Transverse colon (tissue), 4 donors: ENCODE measurements at regions not wholly inside any gene's neighbourhood (a gene's known extent, or its start where the extent isn't known, plus 50 kb on each side); places are given as distances from the start of the nearest gene placed in this dataset.
"Not testable (repeated sequence)": the region's sequence is repeated elsewhere in the genome, so short reads cannot be mapped to it uniquely, and the experiment has no call there.

ENCODE experiments used
- DNase-seq: peaks from one replicate; pipeline ENCODE4 v3.0.0-alpha.2; 2019
- H3K27ac ChIP-seq, 4 donors: fragments of 200-600 bp; sonication (generic); 2 replicates each; pipeline ENCODE4 v1.5.1; 2016 to 2018; ENCODE audit warnings: inconsistent platforms in 4 of 4
- H3K27me3 ChIP-seq: fragments of 200-600 bp; sonication (generic); 2 replicates; pipeline ENCODE4 v1.5.1; 2017; ENCODE audit warnings: inconsistent platforms
- H3K36me3 ChIP-seq, 4 donors: fragments of 200-600 bp; sonication (generic); 2 replicates each; pipeline ENCODE4 v1.5.1; 2017 to 2019; ENCODE audit warnings: inconsistent platforms in 4 of 4
- H3K4me1 ChIP-seq, 4 donors: fragments of 200-600 bp; sonication (generic); 2 replicates each; pipeline ENCODE4 v1.5.1; 2017 to 2020; ENCODE audit warnings: inconsistent platforms in 4 of 4
- H3K4me3 ChIP-seq, 4 donors: fragments of 200-600 bp; sonication (generic); 1 replicate in 1 of 4; 2 replicates in 3 of 4; pipeline versions ENCODE4 v1.5.1 to v1.6.1; 2017 to 2019; ENCODE audit warnings: inconsistent platforms in 4 of 4
- H3K9me3 ChIP-seq, 2 donors: fragments of 200-600 bp; sonication (generic); 2 replicates each; pipeline ENCODE4 v1.5.1; 2017 to 2019; ENCODE audit warnings: inconsistent platforms in 2 of 2
- EP300 ChIP-seq: sonication (generic); formaldehyde crosslinking; IDR thresholded peaks from one replicate; pipeline ENCODE4 v1.6.1; 2017; ENCODE audit warnings: antibody characterized with exemption, low read depth
- POLR2A ChIP-seq: fragments of 450-650 bp; IDR thresholded peaks from one replicate; pipeline ENCODE4 v1.6.1; 2016; ENCODE audit warnings: antibody characterized with exemption, mild to moderate bottlenecking, moderate library complexity
- POLR2AphosphoS5 ChIP-seq, 3 donors: sonication (generic); formaldehyde crosslinking; IDR thresholded peaks; one replicate each; pipeline ENCODE4 v1.6.1; 2016; ENCODE audit warnings: antibody characterized with exemption in 3 of 3
- WGBS, 2 donors: methylation state at CpG; one replicate each; pipeline ENCODE4 v1.1.5; 2018; ENCODE audit warnings: low coverage in 1 of 2; 5-methylcytosine and 5-hydroxymethylcytosine counted together
- in situ Hi-C, 4 donors: fragments of 200-750 bp; cut with MboI; loops; one replicate each; pipeline versions ENCODE4 v1.15.0 to v1.15.1; 2017; ENCODE audit warnings: low sequenced_read_pairs in 3 of 4, low pct_ligation_motif_present in 1 of 4, low pct_unique_long_range_greater_than_20kb in 1 of 4
- intact Hi-C: fragments of 100-400 bp; cut with DNase I; formaldehyde crosslinking; loops from one replicate; pipeline ENCODE4 v1.15.1; 2023; ENCODE audit warnings: low total_unique reads
- TF ChIP-seq, protein P1 (sequence below), 5 experiments: fragments of 200-600 bp in 3 of 5; fragments of 450-650 bp in 2 of 5; sonication (generic) in 3 of 5; IDR thresholded peaks; 1 replicate in 2 of 5; 2 replicates in 3 of 5; pipeline ENCODE4 v1.5.1; 2016 to 2017; ENCODE audit warnings: antibody characterized with exemption in 5 of 5, inconsistent platforms in 3 of 5, mild to moderate bottlenecking in 2 of 5, moderate library complexity in 1 of 5

DNA sequence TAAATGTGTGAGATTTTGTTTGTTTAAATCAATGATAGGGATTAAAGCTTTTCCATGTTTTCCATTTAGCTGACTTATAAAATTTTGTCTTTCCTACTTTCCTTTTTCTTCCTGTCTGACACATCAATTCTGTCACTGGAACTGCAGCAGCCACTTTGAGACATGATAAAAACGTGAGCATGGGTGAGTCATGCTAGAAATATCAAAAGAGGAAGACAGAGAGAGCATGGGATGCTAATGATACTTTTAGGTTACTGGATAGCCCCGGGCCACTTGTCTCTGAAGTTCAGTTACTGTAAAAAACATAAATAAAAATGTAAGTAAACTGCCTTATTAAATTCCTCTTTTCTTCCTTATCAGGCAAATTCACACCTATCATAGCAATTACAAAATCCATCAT is 1332.0 kb upstream of the PCDH20 start:
- Histone ChIP-seq H3K9me3 (no peaks in the 10 kb centered on the region), H3K27ac (no peak overlapping the region), H3K36me3 (no peaks in the 10 kb centered on the region), H3K4me3 (no peak overlapping the region), H3K4me1 (no peaks in the 10 kb centered on the region), H3K27me3 (no peaks in the 10 kb centered on the region)
- no peak for DNase-seq
- in situ Hi-C loops, result no loop called here
- WGBS, 2 donors, result 15 to 26% methylated on average over 2 of the region's 2 CpGs
- TF ChIP-seq, protein P1, sequence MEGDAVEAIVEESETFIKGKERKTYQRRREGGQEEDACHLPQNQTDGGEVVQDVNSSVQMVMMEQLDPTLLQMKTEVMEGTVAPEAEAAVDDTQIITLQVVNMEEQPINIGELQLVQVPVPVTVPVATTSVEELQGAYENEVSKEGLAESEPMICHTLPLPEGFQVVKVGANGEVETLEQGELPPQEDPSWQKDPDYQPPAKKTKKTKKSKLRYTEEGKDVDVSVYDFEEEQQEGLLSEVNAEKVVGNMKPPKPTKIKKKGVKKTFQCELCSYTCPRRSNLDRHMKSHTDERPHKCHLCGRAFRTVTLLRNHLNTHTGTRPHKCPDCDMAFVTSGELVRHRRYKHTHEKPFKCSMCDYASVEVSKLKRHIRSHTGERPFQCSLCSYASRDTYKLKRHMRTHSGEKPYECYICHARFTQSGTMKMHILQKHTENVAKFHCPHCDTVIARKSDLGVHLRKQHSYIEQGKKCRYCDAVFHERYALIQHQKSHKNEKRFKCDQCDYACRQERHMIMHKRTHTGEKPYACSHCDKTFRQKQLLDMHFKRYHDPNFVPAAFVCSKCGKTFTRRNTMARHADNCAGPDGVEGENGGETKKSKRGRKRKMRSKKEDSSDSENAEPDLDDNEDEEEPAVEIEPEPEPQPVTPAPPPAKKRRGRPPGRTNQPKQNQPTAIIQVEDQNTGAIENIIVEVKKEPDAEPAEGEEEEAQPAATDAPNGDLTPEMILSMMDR (IDR thresholded peaks at IDR 0.05), result no peak
- no peak for TF ChIP-seq EP300
- TF ChIP-seq POLR2A, result no peak
- TF ChIP-seq POLR2AphosphoS5 (IDR thresholded peaks at IDR 0.05), result no peak
- intact Hi-C loops, result no loop called here

- DNase-seq, result no peak
- Histone ChIP-seq H3K4me3 (no peak overlapping the region), H3K4me1 (no peaks in the 10 kb centered on the region), H3K27me3 (no peaks in the 10 kb centered on the region), H3K36me3 (no peaks in the 10 kb centered on the region), H3K9me3 (no peaks in the 10 kb centered on the region), H3K27ac (no peak overlapping the region)
- WGBS, 2 donors, result 89 to 94% methylated on average over 2 of the region's 2 CpGs
- in situ Hi-C loops, result no loop called here
- TF ChIP-seq POLR2AphosphoS5 (IDR thresholded peaks at IDR 0.05) (no peak), POLR2A (no peak), EP300 (no peak)
- TF ChIP-seq, protein P1 (IDR thresholded peaks at IDR 0.05), result no peak
- intact Hi-C loops, result no loop called here
Measured at GRCh38 chr13:62747152-62747551, 1331.5 kb upstream of the PCDH20 start.

DNA sequence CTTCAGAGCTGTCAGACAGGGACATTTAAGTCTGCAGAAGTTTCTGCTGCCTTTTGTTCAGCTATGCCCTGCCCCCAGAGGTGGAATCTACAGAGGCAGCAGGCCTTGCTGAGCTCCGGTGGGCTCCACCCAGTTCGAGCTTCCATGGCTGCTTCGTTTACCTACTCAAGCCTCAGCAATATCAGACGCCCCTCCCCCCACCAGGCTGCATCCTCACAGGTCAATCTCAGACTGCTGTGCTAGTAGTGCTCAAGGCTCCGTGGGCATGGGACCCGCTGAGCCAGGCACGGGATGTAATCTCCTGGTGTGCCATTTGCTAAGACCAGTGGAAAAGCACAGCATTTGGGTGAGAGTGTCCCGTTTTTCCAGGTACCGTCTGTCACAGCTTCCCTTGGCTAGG is 1314.1 kb upstream of the PCDH20 start:
- in situ Hi-C loops, result not testable (repeated sequence)

GRCh38 chr13:62721893-62722292 is 1306.2 kb upstream of the PCDH20 start:
- in situ Hi-C loops, result no loop called here
- Histone ChIP-seq H3K4me3 (no peak overlapping the region), H3K36me3 (no peaks in the 10 kb centered on the region), H3K27me3 (no peaks in the 10 kb centered on the region), H3K4me1 (no peaks in the 10 kb centered on the region), H3K27ac (no peak overlapping the region), H3K9me3 (no peaks in the 10 kb centered on the region)
- no peak for TF ChIP-seq POLR2A
- TF ChIP-seq EP300, result no peak
- TF ChIP-seq POLR2AphosphoS5 (IDR thresholded peaks at IDR 0.05), result no peak
- TF ChIP-seq, protein P1 (IDR thresholded peaks at IDR 0.05), result no peak
- WGBS, 2 donors, result 29 to 32% methylated on average over 4 of the region's 4 CpGs
- no peak for DNase-seq
- intact Hi-C loops, result no loop called here

More for the DNA sequence above, 1314.1 kb upstream of the PCDH20 start:
- H3K27me3 ChIP-seq, intact Hi-C loops, H3K4me3 ChIP-seq, H3K9me3 ChIP-seq, DNase-seq, H3K27ac ChIP-seq, H3K36me3 ChIP-seq, H3K4me1 ChIP-seq: not testable (repeated sequence)
- WGBS, 2 donors, result 84 to 100% methylated on average over 1 to 9 of the region's 9 CpGs

DNA sequence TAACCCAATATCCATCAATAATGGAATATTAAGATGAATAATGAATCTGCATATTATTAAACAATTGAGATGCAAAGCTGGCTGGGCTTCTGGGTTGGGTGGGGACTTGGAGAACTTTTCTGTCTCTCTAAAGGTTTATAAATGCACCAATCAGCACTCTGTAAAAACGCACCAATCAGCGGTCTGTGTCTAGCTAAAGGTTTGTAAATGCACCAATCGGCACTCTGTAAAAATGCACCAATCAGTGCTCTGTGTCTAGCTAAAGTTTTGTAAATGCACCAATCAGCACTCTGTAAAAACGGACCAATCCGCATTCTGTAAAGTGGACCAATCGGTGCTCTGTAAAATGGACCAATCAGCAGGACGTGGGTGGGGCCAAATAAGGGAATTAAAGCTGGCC is 1296.3 kb upstream of the PCDH20 start:
- DNase-seq, intact Hi-C loops, H3K27me3 ChIP-seq, H3K4me3 ChIP-seq, H3K36me3 ChIP-seq, H3K27ac ChIP-seq, in situ Hi-C loops, H3K9me3 ChIP-seq, H3K4me1 ChIP-seq: not testable (repeated sequence)
- 81 to 91% methylated on average over 5 to 7 of the region's 7 CpGs for WGBS, 2 donors
